ENCODE measurements at regions not wholly inside any gene's neighbourhood (a gene's known extent, or its start where the extent isn't known, plus 50 kb on each side); places are given as distances from the start of the nearest gene placed in this dataset.

DNA sequence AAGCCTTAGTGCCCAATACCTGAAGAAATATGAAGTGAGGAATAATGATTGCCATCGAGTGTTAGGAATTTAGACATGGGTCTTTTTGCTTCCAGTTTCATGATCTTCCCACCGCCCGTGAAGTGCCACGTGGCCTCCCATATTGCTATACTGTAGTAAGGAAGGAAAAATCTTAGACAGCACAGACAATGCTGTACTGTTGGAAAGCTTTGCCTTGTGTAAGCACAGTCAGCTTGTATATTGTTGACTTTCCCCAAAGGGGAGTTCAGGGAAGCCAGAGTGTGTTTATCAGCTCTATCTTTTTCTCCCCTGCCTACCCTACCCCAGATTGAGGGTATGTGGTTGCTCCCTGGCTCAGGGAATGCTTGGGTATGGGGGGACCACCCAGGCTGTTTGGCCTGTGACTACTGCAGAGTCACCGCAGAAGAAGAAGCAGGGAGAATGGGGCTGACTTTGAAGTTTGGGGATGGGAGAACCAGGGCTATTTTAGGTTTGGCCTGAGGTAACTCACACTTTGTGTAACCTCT lies 161.8 kb upstream of the MEF2C start (continued):
- TF ChIP-seq, protein P1, sequence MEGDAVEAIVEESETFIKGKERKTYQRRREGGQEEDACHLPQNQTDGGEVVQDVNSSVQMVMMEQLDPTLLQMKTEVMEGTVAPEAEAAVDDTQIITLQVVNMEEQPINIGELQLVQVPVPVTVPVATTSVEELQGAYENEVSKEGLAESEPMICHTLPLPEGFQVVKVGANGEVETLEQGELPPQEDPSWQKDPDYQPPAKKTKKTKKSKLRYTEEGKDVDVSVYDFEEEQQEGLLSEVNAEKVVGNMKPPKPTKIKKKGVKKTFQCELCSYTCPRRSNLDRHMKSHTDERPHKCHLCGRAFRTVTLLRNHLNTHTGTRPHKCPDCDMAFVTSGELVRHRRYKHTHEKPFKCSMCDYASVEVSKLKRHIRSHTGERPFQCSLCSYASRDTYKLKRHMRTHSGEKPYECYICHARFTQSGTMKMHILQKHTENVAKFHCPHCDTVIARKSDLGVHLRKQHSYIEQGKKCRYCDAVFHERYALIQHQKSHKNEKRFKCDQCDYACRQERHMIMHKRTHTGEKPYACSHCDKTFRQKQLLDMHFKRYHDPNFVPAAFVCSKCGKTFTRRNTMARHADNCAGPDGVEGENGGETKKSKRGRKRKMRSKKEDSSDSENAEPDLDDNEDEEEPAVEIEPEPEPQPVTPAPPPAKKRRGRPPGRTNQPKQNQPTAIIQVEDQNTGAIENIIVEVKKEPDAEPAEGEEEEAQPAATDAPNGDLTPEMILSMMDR (IDR thresholded peaks at IDR 0.05; ENCODE audit: control extremely low read depth in 1 of 3, insufficient read depth in 1 of 3, low read depth in 1 of 3, low read length in 3 of 3) = no peak
- TF ChIP-seq KDM1A (IDR thresholded peaks at IDR 0.05; ENCODE audit: borderline replicate concordance, low read length) = no peak
- no peak for TF ChIP-seq RXRA (IDR thresholded peaks at IDR 0.05; ENCODE audit: insufficient read depth, low read depth, low read length)
- TF ChIP-seq KDM4A (IDR thresholded peaks at IDR 0.05; ENCODE audit: low read depth, low read length, severe bottlenecking) = no peak
- TF ChIP-seq TBP (IDR thresholded peaks at IDR 0.05; ENCODE audit: low read depth, low read length) = no peak
